ENCODE measurements at regions not wholly inside any gene's neighbourhood (a gene's known extent, or its start where the extent isn't known, plus 50 kb on each side); places are given as distances from the start of the nearest gene placed in this dataset.

- TF ChIP-seq ZBTB33 (IDR thresholded peaks at IDR 0.05; ENCODE audit: borderline replicate concordance, low read depth): no peak
- TF ChIP-seq RXRA (IDR thresholded peaks at IDR 0.05; ENCODE audit: borderline replicate concordance, low read depth): no peak
- no peak for TF ChIP-seq RAD21 (IDR thresholded peaks at IDR 0.05; ENCODE audit: low read length)
- TF ChIP-seq PBX3 (IDR thresholded peaks at IDR 0.05): no peak
These were observed 512.6 kb upstream of the NAALADL2 start (continued) for GRCh38 chr3:174346571-174346970.

GRCh38 chr3:174347474-174348138 is 511.5 kb upstream of the NAALADL2 start:
- CTCF ChIA-PET: interaction anchor here (1.9 kb wide), 1 partner anchor 13 kb away, joined by 5 read pairs; no protein-coding TSS in a partner anchor
- no peak overlapping the region for H3K9ac ChIP-seq
- no peaks in the 10 kb centered on the region for H3K36me3 ChIP-seq (replicated peaks in 1 of 2; ENCODE audit: control insufficient read depth in 1 of 2, insufficient read depth in 2 of 2, low read length in 1 of 2)
- H3K9me2 ChIP-seq: no peaks in the 10 kb centered on the region
- H3K4me3 ChIP-seq (ENCODE audit: low read depth in 2 of 2, low read length in 1 of 2): no peak overlapping the region
- no peaks in the 10 kb centered on the region for H3K9me3 ChIP-seq
- no peaks in the 10 kb centered on the region; a peak in 1 of 4 replicates for H3K4me1 ChIP-seq (ENCODE audit: control insufficient read depth in 1 of 2, insufficient read depth in 2 of 2, low read depth in 1 of 2, low read length in 1 of 2)
- H4K20me1 ChIP-seq (ENCODE audit: insufficient read depth): no peaks in the 10 kb centered on the region
- WGBS (ENCODE audit: low lambda C conversion rate): 97% methylated on average over 2 of the region's 2 CpGs
- H3K27me3 ChIP-seq (ENCODE audit: insufficient read depth): no peaks in the 10 kb centered on the region
- no peak overlapping the region for H3K4me2 ChIP-seq
- TF ChIP-seq YY1 (IDR thresholded peaks at IDR 0.05; ENCODE audit: low read depth) (no peak), USF1 (IDR thresholded peaks at IDR 0.05; ENCODE audit: borderline replicate concordance, low read depth) (no peak), SIN3A (IDR thresholded peaks at IDR 0.05; ENCODE audit: borderline replicate concordance, low read depth, low read length) (no peak), RXRA (IDR thresholded peaks at IDR 0.05; ENCODE audit: borderline replicate concordance, low read depth) (no peak), MXI1 (IDR thresholded peaks at IDR 0.05; ENCODE audit: low read depth, low read length) (no peak), EP300 (IDR thresholded peaks at IDR 0.05; ENCODE audit: borderline replicate concordance in 1 of 2, low read depth in 1 of 2, low read length in 1 of 2) (no peak), MEF2A (IDR thresholded peaks at IDR 0.05; ENCODE audit: borderline replicate concordance, low read depth) (no peak), SMC3 (IDR thresholded peaks at IDR 0.05; ENCODE audit: low read depth, low read length) (no peak), TAF1 (IDR thresholded peaks at IDR 0.05; ENCODE audit: borderline replicate concordance, low read depth, low read length) (no peak), JUND (IDR thresholded peaks at IDR 0.05) (no peak), FOXJ3 (CRISPR knock-in tag; IDR thresholded peaks at IDR 0.05) (no peak), RFX5 (IDR thresholded peaks at IDR 0.05; ENCODE audit: low read length) (no peak), MAX (IDR thresholded peaks at IDR 0.05; ENCODE audit: low read depth) (no peak), RAD21 (IDR thresholded peaks at IDR 0.05; ENCODE audit: low read length) (no peak), RCOR1 (IDR thresholded peaks at IDR 0.05; ENCODE audit: low read length) (no peak), POLR2AphosphoS5 (IDR thresholded peaks at IDR 0.05; ENCODE audit: low read depth, low read length) (no peak)
- POLR2A ChIA-PET: interaction anchor here (0.6 kb wide), 1 partner anchor 13 kb away, joined by 3 read pairs; no protein-coding TSS in a partner anchor
- no peak overlapping the region for H2AFZ ChIP-seq (ENCODE audit: low read depth)
- no peak for DNase-seq
- no peaks in the 10 kb centered on the region for H3F3A ChIP-seq (replicated peaks; ENCODE audit: insufficient read depth)
- no peaks in the 10 kb centered on the region for H3K79me2 ChIP-seq (ENCODE audit: insufficient read depth)
- no peak overlapping the region for H3K27ac ChIP-seq (ENCODE audit: low read depth in 2 of 2, low read length in 1 of 2)
